GM21390 (cell line): ENCODE measurements at regions not wholly inside any gene's neighbourhood (a gene's known extent, or its start where the extent isn't known, plus 50 kb on each side); places are given as distances from the start of the nearest gene placed in this dataset.

Experiments used
- ATAC-seq: cut with Tn5 transposase; IDR thresholded peaks from one replicate; pipeline ENCODE4 v1.9.1; 2021; ENCODE audit not compliant: unreplicated experiment

DNA sequence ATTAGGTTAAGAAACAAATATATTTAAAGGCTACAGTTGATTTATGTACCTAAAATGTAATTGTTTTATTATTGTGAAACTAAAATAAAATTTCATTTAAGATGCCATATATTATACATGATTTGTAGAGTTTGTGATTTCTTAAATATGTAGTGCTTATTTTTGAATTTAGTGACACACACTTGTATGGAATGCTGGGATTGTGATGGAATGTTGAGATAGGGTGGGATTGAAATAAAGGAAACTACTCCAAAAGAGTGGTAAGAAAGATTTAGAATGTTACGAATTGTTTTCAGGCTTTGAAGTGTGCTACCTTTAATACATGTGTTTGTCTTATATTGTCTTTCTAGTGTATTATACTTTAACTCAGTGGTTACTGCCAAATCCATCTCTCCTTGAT lies 330.3 kb upstream of the PITX2 start:
- ATAC-seq, result no peak

GRCh38 chr4:110953898-110954297 lies 331.0 kb upstream of the PITX2 start:
- no peak for ATAC-seq

DNA sequence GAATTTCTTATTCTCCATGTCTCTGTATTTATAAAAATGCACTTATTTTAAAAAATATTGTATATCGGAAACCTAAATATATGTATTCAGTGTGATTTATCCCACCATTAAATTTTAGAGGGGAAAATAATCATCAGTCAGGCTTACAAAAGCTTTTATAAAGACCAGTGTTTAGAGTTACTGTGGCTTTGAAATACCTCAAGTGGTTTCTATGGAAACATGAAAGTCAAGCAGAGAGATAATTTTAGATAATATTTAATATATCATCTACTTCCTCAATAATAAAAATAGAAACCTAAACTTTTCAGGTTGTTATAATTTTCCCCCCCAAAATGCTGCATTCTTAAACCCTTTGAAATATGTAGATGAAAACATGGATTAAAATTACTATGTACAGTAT lies 332.9 kb upstream of the PITX2 start:
- ATAC-seq, result no peak

DNA sequence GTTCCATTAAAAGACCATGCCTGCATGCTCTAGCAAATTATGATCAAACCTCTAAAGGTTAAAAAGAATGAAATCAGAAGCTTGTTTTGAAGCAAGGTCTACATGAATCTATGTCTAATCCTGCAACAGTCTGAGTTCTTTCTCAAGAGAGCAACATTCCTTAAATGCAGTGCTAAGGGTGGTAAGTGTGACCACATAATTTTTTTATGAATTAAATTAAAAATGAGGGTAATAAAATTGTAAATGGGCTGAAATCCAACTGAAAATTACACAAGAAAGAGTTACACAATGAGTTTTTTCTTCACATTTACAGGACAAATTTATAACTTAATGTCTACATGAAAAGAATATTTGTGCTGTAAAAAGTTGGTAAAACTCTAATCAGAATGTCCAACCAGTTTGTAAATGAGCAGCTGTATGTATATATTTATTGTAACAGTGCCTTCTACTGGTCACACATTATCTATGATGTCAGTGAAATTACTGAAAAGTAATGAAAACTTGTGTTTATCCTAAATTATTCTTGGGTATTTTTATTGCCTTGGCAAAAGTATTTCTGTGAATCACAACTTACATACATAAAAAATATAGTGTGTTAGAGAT lies 336.3 kb upstream of the PITX2 start:
- ATAC-seq, result no peak

DNA sequence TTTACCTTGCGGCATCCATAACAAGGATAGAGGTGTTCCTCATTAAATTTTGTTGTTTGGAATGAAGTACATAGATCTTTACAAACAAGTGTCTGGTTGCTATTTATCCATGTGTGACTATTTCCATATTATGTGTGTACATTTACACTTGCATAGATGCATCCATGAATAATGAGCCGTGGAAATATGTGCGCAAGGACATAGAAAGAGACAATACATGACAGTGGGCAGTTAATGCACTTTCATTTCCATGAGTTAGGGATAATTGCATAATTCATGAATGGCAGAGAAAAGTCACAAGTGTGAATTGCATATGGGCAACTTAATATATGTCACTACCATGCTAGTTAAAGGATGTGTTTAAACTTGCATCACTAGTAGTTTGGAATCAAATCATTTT lies 338.2 kb upstream of the PITX2 start:
- no peak for ATAC-seq

GRCh38 chr4:110962616-110963015 lies 339.7 kb upstream of the PITX2 start:
- no peak for ATAC-seq

DNA sequence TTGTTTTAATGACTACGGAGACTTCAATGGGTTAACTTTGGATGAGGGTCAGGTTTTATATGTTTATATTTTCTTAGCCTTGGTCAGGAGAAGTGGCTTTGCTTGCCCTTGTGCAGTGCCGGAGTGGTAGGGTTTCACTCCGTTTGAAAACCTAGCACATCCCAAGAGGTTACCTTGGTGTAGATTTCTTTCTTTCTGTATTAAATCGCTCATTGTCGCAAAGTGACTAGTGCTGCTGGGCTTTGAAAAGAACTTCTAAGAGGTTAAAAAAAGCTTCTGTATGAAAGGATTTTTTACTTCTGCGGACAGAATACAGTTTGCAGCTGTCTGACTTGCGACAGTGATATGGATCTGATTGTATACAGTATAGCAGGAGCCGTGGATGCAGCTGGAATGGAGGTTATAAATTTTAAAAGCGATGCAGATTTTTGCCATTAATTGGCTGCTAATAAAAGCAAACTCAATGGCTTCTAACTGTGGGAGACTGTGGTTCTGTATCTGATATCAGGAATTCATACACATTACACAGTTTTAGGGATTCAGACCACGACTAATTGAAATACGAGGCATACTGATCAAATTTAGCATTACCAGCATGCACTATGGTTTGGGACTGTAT lies 340.9 kb upstream of the PITX2 start:
- ATAC-seq, result no peak

DNA sequence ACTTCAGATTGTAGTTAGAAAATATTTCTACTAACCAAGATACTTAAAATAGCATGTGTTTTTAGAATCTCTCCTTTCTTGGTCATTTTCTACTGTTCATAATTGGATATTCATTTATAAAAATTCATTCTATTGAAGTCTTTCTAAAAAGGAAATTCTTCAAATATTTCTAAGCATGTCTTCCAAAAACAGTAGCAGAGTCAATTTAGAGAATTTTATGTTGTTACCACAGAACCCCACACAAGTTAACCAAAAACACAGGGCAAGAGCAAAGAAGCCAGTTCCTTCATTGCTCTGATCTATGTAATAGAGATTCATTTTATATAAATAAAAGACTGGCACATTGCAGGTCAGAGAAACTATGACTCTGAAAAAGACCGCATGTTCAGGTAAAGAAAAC lies 345.1 kb upstream of the PITX2 start:
- ATAC-seq, result no peak

DNA sequence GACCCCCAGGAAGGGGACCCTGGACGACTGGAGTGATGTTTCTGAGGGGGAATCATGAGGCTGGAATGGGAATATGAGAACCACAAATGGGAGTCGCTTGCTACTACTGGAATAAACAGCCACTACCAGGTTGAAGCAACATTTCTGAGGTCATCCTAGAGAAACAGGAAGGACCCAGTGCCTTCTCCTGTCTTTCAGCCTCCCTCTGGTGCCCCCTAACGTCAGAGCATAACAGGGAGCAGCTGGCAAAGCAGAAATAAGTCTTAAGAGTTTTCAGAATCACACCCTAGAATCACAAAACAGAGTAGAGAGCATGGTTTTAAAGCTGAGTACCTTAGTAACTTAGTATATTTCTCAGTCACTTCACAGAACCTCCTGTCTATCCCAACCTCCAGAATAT lies 347.8 kb upstream of the PITX2 start:
- peak; percentile 76 for ATAC-seq

DNA sequence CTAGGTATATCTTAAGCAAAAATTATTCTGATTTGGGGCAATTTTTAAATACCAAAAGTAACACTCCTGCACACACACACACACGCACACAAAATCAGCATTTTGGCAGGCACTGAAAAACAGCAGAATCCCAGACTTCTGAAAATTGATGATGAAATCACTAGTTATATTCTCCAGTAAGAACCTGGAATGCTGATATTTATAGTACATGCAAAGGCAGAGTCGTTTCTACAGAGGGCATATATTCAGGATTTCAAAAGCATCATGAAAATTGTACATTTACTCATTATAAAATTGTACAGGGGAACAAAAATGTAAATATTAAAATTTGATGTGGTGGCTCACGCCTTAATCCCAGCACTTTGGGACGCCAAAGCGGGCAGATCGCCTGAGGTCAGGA lies 352.5 kb upstream of the PITX2 start:
- no peak for ATAC-seq

DNA sequence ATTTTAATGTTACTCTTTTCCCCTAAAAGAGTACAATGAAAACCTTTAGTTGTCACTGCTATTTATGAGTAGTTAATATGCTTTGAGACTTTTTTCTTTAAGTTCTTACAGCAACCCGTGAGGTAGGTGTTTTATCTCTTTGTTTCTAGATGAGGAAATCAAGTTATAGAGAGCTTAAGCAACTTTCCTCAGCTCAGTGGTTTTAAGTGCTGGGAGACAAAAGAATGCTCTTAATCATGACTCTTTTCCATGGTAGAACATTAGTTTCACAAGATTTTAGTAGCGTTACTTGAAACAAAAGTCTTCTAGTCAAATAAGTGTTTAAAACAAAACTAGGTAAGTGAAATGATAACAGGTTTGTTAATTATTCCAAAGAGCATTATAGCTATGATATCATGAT lies 354.7 kb upstream of the PITX2 start:
- ATAC-seq, result no peak

DNA sequence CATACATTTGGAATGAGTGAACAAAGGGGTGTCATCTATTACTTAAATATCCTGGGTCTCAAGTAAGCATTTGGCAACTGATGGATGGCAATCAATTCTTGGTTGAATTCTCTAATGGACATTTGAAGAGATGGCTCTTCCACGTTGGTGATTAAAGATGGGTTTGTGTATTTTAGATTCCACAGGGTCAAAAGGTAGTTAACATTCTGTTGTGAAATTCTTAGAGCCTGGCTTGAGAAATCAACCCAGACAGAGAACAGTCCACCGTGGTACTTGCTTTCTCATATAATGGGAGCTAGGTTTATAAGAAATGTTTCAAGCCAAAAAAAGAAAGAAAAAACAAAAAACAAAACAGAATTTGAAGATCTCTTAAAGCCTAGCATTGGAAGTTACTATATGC lies 355.9 kb upstream of the PITX2 start:
- ATAC-seq, result no peak

DNA sequence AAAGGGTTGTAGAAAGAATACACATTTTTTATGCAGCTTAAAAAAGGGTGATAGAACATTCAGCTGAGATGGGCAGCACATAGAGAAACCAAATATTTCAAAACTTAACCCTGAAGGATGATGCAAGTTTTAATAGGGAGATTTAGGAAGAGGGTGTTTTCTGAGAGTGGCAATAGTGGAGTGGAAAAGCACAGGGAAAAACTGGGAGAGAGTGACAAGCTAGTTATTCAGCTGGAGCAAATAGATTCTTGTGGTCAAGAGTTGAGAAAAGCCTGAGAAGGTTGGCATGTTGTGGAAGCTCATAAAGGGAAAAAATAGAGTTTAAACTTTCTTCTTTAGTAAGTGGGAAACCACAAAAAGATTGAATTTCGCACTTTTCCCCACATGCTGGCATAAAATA lies 359.6 kb upstream of the PITX2 start:
- ATAC-seq, result no peak

DNA sequence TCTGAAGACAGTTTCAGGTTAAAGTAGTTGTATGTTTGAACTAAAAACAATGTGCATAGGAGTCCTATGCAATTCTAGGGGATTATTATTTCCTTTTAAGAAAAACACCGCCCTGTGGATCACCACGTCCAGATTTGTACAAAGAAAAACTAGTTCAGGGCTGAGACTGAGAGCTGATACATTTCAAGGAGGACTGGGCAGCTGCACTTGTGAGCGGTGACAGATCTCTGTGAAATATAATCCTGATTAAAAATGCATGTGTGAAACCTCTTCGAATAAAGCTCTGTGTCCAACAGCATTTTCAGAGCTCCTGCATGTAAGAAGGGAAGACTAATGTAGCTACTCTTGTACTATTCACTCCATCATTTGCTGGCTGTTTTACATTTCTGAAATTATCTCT lies 365.8 kb upstream of the PITX2 start:
- no peak for ATAC-seq

- ATAC-seq, result no peak
Observed at GRCh38 chr4:110989125-110989524, 366.2 kb upstream of the PITX2 start.

GRCh38 chr4:110994781-110995180 lies 371.9 kb upstream of the PITX2 start:
- no peak for ATAC-seq

- no peak for ATAC-seq
Observed at GRCh38 chr4:110998320-110998719, 375.4 kb upstream of the PITX2 start.

DNA sequence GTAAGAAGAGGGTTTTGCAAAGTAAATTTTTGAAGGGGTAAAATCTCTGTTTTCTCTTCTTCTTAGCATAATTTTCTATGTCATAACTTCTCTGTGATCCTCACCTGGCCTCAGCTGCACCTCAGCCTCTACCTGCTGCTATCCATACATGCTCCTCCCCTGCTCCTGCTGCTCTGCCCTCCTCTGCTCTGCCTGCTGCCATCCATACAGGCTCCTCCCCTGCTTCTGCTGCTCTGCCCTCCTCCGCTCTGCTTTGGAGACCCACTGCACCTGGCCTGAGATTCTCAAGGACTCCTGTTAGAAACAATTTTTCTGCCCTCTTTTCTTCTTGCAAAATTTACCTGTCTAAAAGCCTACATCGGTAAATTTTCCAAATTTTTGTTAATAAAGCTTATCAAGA lies 388.6 kb upstream of the PITX2 start:
- ATAC-seq, result no peak

- ATAC-seq, result no peak
Observed at GRCh38 chr4:111013846-111014245, 391.0 kb upstream of the PITX2 start.

DNA sequence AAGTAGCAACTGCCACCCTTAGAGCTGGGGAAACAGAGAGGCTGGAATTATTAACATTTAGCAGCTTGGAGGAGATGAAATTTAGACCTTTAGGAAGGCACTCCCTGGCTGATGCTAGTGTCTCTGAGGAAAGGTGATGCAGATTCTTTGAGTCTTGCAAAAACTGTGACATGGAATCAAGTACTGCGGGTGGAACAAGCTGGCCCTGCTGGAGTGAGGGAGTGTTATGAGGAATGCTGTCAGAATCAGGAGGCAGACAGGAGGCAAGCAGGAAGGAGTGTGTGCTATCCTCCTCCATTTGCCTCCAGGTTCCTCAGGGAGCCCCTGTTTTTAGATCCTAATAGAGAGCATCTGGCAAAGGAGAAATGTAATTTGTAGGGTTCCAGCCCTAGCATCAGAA lies 391.7 kb upstream of the PITX2 start:
- ATAC-seq, result no peak

DNA sequence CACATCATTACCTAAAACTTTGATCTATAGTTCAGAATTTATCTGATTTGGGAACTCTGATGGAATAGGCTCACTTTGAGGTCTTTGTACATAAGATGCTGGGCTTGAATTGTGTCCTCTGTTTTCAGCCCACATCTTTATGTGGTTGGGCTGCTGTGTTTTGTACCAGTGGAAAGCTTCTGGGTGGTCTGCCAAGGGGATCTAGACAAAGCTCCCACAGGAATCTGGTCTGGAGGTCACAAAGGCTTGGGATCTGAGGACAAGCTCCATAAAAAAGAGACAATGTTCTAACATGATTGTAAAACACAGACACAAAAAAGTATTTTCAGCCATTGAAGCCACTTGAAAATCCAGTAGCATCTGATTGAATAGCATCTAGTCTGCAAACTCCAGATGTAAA lies 393.5 kb upstream of the PITX2 start:
- ATAC-seq, result no peak

GRCh38 chr4:111018216-111018615 lies 395.3 kb upstream of the PITX2 start:
- ATAC-seq, result no peak

DNA sequence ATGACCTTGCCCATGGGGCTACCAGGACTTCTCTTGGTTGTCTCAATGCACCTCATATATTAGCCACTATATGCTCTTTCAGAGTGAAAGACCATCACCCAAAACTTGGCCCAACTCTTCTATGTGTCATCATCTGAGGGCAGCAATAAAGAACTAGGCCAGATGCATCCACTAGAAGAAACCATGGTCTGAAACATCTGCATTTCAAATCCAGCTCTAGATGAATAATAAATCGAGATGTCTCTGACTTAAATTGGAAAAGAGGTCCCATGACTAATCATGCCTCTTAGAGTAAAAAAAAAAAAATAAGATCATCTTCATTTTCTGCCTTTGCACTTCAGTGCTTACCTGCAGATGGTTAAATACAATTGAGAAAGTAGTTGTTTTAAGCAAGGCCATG lies 397.6 kb upstream of the PITX2 start:
- no peak for ATAC-seq
